HEK293 (cell line): ENCODE measurements at regions not wholly inside any gene's neighbourhood (a gene's known extent, or its start where the extent isn't known, plus 50 kb on each side); places are given as distances from the start of the nearest gene placed in this dataset.

Experiments used
- CTCF ChIA-PET: fragments of 350-600 bp; formaldehyde crosslinking; extraction: SDS; loops from one replicate; lab custom pipeline; 2021; ENCODE audit warnings: antibody characterized with exemption; lab: Yijun Ruan, JAX
- POLR2A ChIA-PET: fragments of 300-600 bp; formaldehyde crosslinking; extraction: SDS; loops from one replicate; lab custom pipeline; 2020; ENCODE audit warnings: antibody characterized with exemption, inconsistent platforms; lab: Yijun Ruan, JAX
- H3K27ac ChIP-seq: fragments of 200-500 bp; sonication (Bioruptor generic); 2 replicates; pipeline ENCODE4 v1.5.1; 2014; ENCODE audit warnings: low read depth, low read length, control low read depth, inconsistent platforms; ENCODE audit errors: extremely low read depth
- H3K36me3 ChIP-seq, 2 experiments: fragments of 200-500 bp in 1 of 2; sonication (Bioruptor generic) in 1 of 2; 1 replicate in 1 of 2; 2 replicates in 1 of 2; pipeline ENCODE4 v1.5.1; 2014 to 2017; ENCODE audit warnings: inconsistent platforms in 2 of 2, low read length in 2 of 2; ENCODE audit not compliant: control insufficient read depth in 2 of 2, insufficient read depth in 1 of 2
- H3K4me1 ChIP-seq: fragments of 200-500 bp; sonication (Bioruptor generic); 2 replicates; pipeline ENCODE4 v1.5.1; 2014; ENCODE audit warnings: mild to moderate bottlenecking, low read length, inconsistent platforms; ENCODE audit not compliant: control insufficient read depth, insufficient read depth
- H3K4me3 ChIP-seq: 2 replicates; pipeline ENCODE4 v1.5.1; 2011; ENCODE audit warnings: low read depth, mild to moderate bottlenecking, control low read depth, low read length, moderate library complexity
- H3K9me3 ChIP-seq: fragments of 200-500 bp; sonication (Bioruptor generic); 2 replicates; pipeline ENCODE4 v1.5.1; 2014; ENCODE audit warnings: low read depth, low read length, inconsistent platforms; ENCODE audit not compliant: control insufficient read depth, insufficient read depth
- AEBP2 ChIP-seq: fragments of 450-650 bp; formaldehyde crosslinking; IDR thresholded peaks from 2 replicates; pipeline ENCODE4 v1.5.1; 2016; ENCODE audit warnings: missing biosample characterization, missing genetic modification characterization, borderline replicate concordance
- BCL11B ChIP-seq: fragments of 450-650 bp; formaldehyde crosslinking; IDR thresholded peaks from 2 replicates; pipeline ENCODE4 v1.5.1; 2016; ENCODE audit warnings: low read depth, missing biosample characterization, missing genetic modification characterization
- MEIS1 ChIP-seq: sonication (generic); formaldehyde crosslinking; IDR thresholded peaks from 2 replicates; pipeline ENCODE4 v1.8.1; 2022; ENCODE audit warnings: missing genetic modification reagents, mild to moderate bottlenecking, borderline replicate concordance
- REPIN1 ChIP-seq: fragments of 450-650 bp; formaldehyde crosslinking; IDR thresholded peaks from 2 replicates; pipeline ENCODE4 v1.5.1; 2017; ENCODE audit warnings: missing biosample characterization, missing genetic modification characterization, low read depth
- SCRT2 ChIP-seq: fragments of 450-650 bp; formaldehyde crosslinking; IDR thresholded peaks from 2 replicates; pipeline ENCODE4 v1.5.1; 2016; ENCODE audit warnings: missing biosample characterization, missing genetic modification characterization
- SP2 ChIP-seq: fragments of 450-650 bp; formaldehyde crosslinking; IDR thresholded peaks from 2 replicates; pipeline ENCODE4 v1.5.1; 2016; ENCODE audit warnings: missing biosample characterization, missing genetic modification characterization
- ZBTB6 ChIP-seq: fragments of 450-650 bp; formaldehyde crosslinking; IDR thresholded peaks from 2 replicates; pipeline ENCODE4 v1.5.1; 2017; ENCODE audit warnings: missing biosample characterization, missing genetic modification characterization
- ZNF121 ChIP-seq: fragments of 450-650 bp; formaldehyde crosslinking; IDR thresholded peaks from 2 replicates; pipeline ENCODE4 v1.5.1; 2016; ENCODE audit warnings: missing biosample characterization, missing genetic modification characterization
- ZNF169 ChIP-seq: fragments of 450-650 bp; formaldehyde crosslinking; IDR thresholded peaks from 2 replicates; pipeline ENCODE4 v1.5.1; 2016; ENCODE audit warnings: missing biosample characterization, missing genetic modification characterization
- ZNF311 ChIP-seq: fragments of 450-650 bp; formaldehyde crosslinking; IDR thresholded peaks from 2 replicates; pipeline ENCODE4 v1.5.1; 2017; ENCODE audit warnings: missing biosample characterization, missing genetic modification characterization, borderline replicate concordance
- ZNF416 ChIP-seq: fragments of 450-650 bp; formaldehyde crosslinking; IDR thresholded peaks from 2 replicates; pipeline ENCODE4 v1.5.1; 2016; ENCODE audit warnings: missing biosample characterization, missing genetic modification characterization
- ZNF473 ChIP-seq: fragments of 450-650 bp; formaldehyde crosslinking; IDR thresholded peaks from 2 replicates; pipeline ENCODE4 v1.5.1; 2017; ENCODE audit warnings: missing biosample characterization, missing genetic modification characterization
- ZNF518A ChIP-seq: fragments of 450-650 bp; formaldehyde crosslinking; conservative IDR thresholded peaks from 2 replicates; pipeline ENCODE4 v1.5.1; 2016; ENCODE audit warnings: low read depth, missing biosample characterization, missing genetic modification characterization
- ZNF623 ChIP-seq: fragments of 450-650 bp; formaldehyde crosslinking; IDR thresholded peaks from 2 replicates; pipeline ENCODE4 v1.5.1; 2016; ENCODE audit warnings: missing biosample characterization, missing genetic modification characterization
- ZNF645 ChIP-seq: fragments of 450-650 bp; formaldehyde crosslinking; IDR thresholded peaks from 2 replicates; pipeline ENCODE4; 2016; ENCODE audit warnings: missing biosample characterization, missing genetic modification characterization
- ZSCAN16 ChIP-seq: fragments of 450-650 bp; formaldehyde crosslinking; IDR thresholded peaks from 2 replicates; pipeline ENCODE4 v1.5.1; 2016; ENCODE audit warnings: missing biosample characterization, missing genetic modification characterization
- ZSCAN23 ChIP-seq: fragments of 450-650 bp; formaldehyde crosslinking; IDR thresholded peaks from 2 replicates; pipeline ENCODE4 v1.5.1; 2016; ENCODE audit warnings: missing biosample characterization, missing genetic modification characterization

GRCh38 chr1:193413376-193413775 is 227.0 kb upstream of the B3GALT2 start:
- ChIA-PET CTCF (interaction anchor here (0.6 to 0.7 kb wide), 2 partner anchors 12 to 210 kb away, joined by 3 to 7 read pairs; no protein-coding TSS in a partner anchor), POLR2A (no interaction called here)
- Histone ChIP-seq H3K9me3 (no peaks in the 10 kb centered on the region), H3K27ac (no peak overlapping the region)
- TF ChIP-seq AEBP2 (tag by site-specific recombination) (no peak), ZNF623 (tag by site-specific recombination) (peak; percentile 41)
- TF ChIP-seq, all 188 proteins: peak for 1
- no peaks in the 10 kb centered on the region for H3K36me3 ChIP-seq
- no peaks in the 10 kb centered on the region for H3K4me1 ChIP-seq
- no peak overlapping the region for H3K4me3 ChIP-seq

GRCh38 chr1:193412748-193413147 is 226.3 kb upstream of the B3GALT2 start:
- no peak for TF ChIP-seq SP2 (tag by site-specific recombination)
- TF ChIP-seq ZBTB6 (tag by site-specific recombination), result no peak
- TF ChIP-seq ZNF121 (tag by site-specific recombination), result no peak
- TF ChIP-seq ZNF169 (tag by site-specific recombination), result no peak
- TF ChIP-seq ZNF416, result no peak
- TF ChIP-seq BCL11B (tag by site-specific recombination), result no peak
- no peak for TF ChIP-seq ZNF518A (tag by site-specific recombination)
- no peak for TF ChIP-seq ZNF645 (tag by site-specific recombination)
- no peak for TF ChIP-seq MEIS1
- TF ChIP-seq ZNF473 (tag by site-specific recombination), result no peak
- POLR2A ChIA-PET, result no interaction called here

GRCh38 chr1:193411714-193412113 is 225.3 kb upstream of the B3GALT2 start:
- CTCF ChIA-PET, result no interaction called here
- POLR2A ChIA-PET, result no interaction called here
- no peaks in the 10 kb centered on the region for H3K9me3 ChIP-seq
- H3K4me3 ChIP-seq, result no peak overlapping the region
- no peaks in the 10 kb centered on the region for H3K4me1 ChIP-seq
- no peak overlapping the region for H3K27ac ChIP-seq
- no peaks in the 10 kb centered on the region for H3K36me3 ChIP-seq
- no peak for TF ChIP-seq ZNF169 (tag by site-specific recombination)
- TF ChIP-seq SCRT2, result no peak
- no peak for TF ChIP-seq ZSCAN16 (tag by site-specific recombination)
- TF ChIP-seq ZNF311 (tag by site-specific recombination), result no peak
- no peak for TF ChIP-seq REPIN1 (tag by site-specific recombination)
- TF ChIP-seq ZSCAN23 (tag by site-specific recombination), result no peak

More at GRCh38 chr1:193412748-193413147, 226.3 kb upstream of the B3GALT2 start:
- Histone ChIP-seq H3K9me3 (no peaks in the 10 kb centered on the region), H3K4me1 (no peaks in the 10 kb centered on the region), H3K36me3 (no peaks in the 10 kb centered on the region), H3K27ac (no peak overlapping the region), H3K4me3 (no peak overlapping the region)
- CTCF ChIA-PET, result interaction anchor here (0.7 kb wide), 1 partner anchor 13 kb away, joined by 3 read pairs; no protein-coding TSS in a partner anchor
